ENCODE measurements at regions not wholly inside any gene's neighbourhood (a gene's known extent, or its start where the extent isn't known, plus 50 kb on each side); places are given as distances from the start of the nearest gene placed in this dataset.

DNA sequence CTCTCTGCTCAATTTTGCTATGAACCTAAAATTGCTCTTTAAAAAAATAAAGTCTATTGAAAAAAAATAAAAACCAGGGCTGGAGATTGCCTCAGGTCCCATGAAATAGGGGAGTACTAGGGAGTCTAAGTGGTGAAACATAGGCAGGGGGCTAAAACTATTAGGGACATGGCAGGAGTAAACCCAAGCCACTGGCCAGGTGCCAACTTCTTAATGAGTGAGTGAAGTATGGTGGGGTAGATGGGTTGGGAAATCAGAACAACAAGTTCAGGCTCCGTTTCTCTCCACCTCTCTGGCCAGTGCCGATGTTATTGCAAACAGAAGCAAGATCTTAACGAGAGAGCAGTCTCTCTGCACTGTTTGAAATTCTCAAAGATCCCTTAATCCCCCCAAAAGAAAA lies 322.4 kb upstream of the CDH5 start:
- Histone ChIP-seq H3K23ac (ENCODE audit: low read depth, low read length) (no peak overlapping the region), H4K8ac (ENCODE audit: low read depth in 2 of 2, low read length in 2 of 2) (no peak overlapping the region), H2BK15ac (ENCODE audit: low read depth, low read length) (no peak overlapping the region), H3K14ac (replicated peaks; ENCODE audit: low read depth, low read length) (no peak overlapping the region), H2AFZ (replicated peaks; ENCODE audit: low read length, poor library complexity) (no peak overlapping the region), H3K56ac (ENCODE audit: extremely low read depth, insufficient read depth, low read length) (no peak overlapping the region), H2AK9ac (replicated peaks; ENCODE audit: low read depth, low read length, poor library complexity) (no peak overlapping the region), H4K5ac (ENCODE audit: low read depth, low read length) (no peak overlapping the region), H2BK120ac (ENCODE audit: low read depth, low read length) (no peak overlapping the region), H3K36me3 (ENCODE audit: control insufficient read depth, insufficient read depth, low read length) (no peaks in the 10 kb centered on the region), H3K9me1 (ENCODE audit: insufficient read depth, low read length) (no peaks in the 10 kb centered on the region), H2AK5ac (ENCODE audit: low read depth, low read length) (no peak overlapping the region), H3K27ac (ENCODE audit: insufficient read depth, low read length) (no peak overlapping the region), H3K18ac (ENCODE audit: low read depth, low read length) (no peak overlapping the region), H3K27me3 (ENCODE audit: control insufficient read depth, insufficient read depth, low read length) (peaks cover 2% of the 10 kb centered on the region; the same call in 1 of the 2 replicates), H3K9me3 (ENCODE audit: control insufficient read depth, insufficient read depth, low read length) (no peaks in the 10 kb centered on the region), H3K4me2 (ENCODE audit: low read depth, low read length) (no peak overlapping the region), H3K4me1 (ENCODE audit: control insufficient read depth, insufficient read depth, low read length) (0 out of 2 replicates have a peak, but pooled peaks cover 2% of the 10 kb centered on the region), H3K4ac (ENCODE audit: low read depth, low read length) (no peak overlapping the region), H3K79me1 (ENCODE audit: low read depth in 1 of 2, low read length in 2 of 2) (no peaks in the 10 kb centered on the region), H4K20me1 (ENCODE audit: insufficient read depth, low read length) (no peaks in the 10 kb centered on the region), H2BK20ac (ENCODE audit: low read depth, low read length) (no peak overlapping the region), H2BK5ac (ENCODE audit: low read depth, low read length, poor library complexity, severe bottlenecking) (no peak overlapping the region), H3K4me3 (ENCODE audit: insufficient read depth, low read depth, low read length) (no peak overlapping the region), H4K91ac (ENCODE audit: insufficient read depth, low read depth, low read length) (no peak overlapping the region), H3K9ac (ENCODE audit: low read depth, low read length) (no peak overlapping the region)
- TF ChIP-seq MXI1 (IDR thresholded peaks at IDR 0.05; ENCODE audit: borderline replicate concordance, low read depth, low read length) (no peak), NFE2L2 (IDR thresholded peaks at IDR 0.05; ENCODE audit: low read depth, low read length) (no peak), FOS (IDR thresholded peaks at IDR 0.05; ENCODE audit: low read depth, low read length) (no peak), MAZ (IDR thresholded peaks at IDR 0.05; ENCODE audit: borderline replicate concordance, low read depth, low read length) (no peak), POLR2A (IDR thresholded peaks at IDR 0.05; ENCODE audit: low read depth, low read length) (no peak), CEBPB (IDR thresholded peaks at IDR 0.05; ENCODE audit: low read depth, low read length) (no peak), RFX5 (IDR thresholded peaks at IDR 0.05; ENCODE audit: low read depth, low read length) (no peak), MAFK (IDR thresholded peaks at IDR 0.05; ENCODE audit: low read depth, low read length) (no peak), BHLHE40 (IDR thresholded peaks at IDR 0.05; ENCODE audit: low read depth, low read length) (no peak), RAD21 (IDR thresholded peaks at IDR 0.05; ENCODE audit: low read length) (no peak), RCOR1 (IDR thresholded peaks at IDR 0.05; ENCODE audit: insufficient replicate concordance, low read length) (no peak), CHD1 (IDR thresholded peaks at IDR 0.05; ENCODE audit: low read depth, low read length) (no peak)
- TF ChIP-seq, protein P1, sequence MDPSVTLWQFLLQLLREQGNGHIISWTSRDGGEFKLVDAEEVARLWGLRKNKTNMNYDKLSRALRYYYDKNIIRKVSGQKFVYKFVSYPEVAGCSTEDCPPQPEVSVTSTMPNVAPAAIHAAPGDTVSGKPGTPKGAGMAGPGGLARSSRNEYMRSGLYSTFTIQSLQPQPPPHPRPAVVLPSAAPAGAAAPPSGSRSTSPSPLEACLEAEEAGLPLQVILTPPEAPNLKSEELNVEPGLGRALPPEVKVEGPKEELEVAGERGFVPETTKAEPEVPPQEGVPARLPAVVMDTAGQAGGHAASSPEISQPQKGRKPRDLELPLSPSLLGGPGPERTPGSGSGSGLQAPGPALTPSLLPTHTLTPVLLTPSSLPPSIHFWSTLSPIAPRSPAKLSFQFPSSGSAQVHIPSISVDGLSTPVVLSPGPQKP (IDR thresholded peaks at IDR 0.05; ENCODE audit: borderline replicate concordance, low read depth, low read length) = no peak
- TF ChIP-seq, protein P2, sequence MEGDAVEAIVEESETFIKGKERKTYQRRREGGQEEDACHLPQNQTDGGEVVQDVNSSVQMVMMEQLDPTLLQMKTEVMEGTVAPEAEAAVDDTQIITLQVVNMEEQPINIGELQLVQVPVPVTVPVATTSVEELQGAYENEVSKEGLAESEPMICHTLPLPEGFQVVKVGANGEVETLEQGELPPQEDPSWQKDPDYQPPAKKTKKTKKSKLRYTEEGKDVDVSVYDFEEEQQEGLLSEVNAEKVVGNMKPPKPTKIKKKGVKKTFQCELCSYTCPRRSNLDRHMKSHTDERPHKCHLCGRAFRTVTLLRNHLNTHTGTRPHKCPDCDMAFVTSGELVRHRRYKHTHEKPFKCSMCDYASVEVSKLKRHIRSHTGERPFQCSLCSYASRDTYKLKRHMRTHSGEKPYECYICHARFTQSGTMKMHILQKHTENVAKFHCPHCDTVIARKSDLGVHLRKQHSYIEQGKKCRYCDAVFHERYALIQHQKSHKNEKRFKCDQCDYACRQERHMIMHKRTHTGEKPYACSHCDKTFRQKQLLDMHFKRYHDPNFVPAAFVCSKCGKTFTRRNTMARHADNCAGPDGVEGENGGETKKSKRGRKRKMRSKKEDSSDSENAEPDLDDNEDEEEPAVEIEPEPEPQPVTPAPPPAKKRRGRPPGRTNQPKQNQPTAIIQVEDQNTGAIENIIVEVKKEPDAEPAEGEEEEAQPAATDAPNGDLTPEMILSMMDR (conservative IDR thresholded peaks at IDR 0.05; ENCODE audit: low read depth, low read length) = no peak
- TF ChIP-seq, protein P3, sequence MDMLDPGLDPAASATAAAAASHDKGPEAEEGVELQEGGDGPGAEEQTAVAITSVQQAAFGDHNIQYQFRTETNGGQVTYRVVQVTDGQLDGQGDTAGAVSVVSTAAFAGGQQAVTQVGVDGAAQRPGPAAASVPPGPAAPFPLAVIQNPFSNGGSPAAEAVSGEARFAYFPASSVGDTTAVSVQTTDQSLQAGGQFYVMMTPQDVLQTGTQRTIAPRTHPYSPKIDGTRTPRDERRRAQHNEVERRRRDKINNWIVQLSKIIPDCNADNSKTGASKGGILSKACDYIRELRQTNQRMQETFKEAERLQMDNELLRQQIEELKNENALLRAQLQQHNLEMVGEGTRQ (IDR thresholded peaks at IDR 0.05; ENCODE audit: low read depth, low read length) = no peak
- DNase-seq (no peak), ATAC-seq (ENCODE audit: low read depth) (no peak)
- in situ Hi-C loops (cut with MboI; ENCODE audit: low sequenced_read_pairs) (no loop called here), intact Hi-C loops (cut with micrococcal nuclease) (no loop called here), dilution Hi-C loops (cut with HindIII; ENCODE audit: low sequenced_read_pairs, unreplicated experiment) (no loop called here)
- ChIA-PET POLR2A (ENCODE audit: unreplicated experiment) (no interaction called here), CTCF (no interaction called here)
- BruUV-seq (replicated peaks) = no TSS peak
- no CpG with 5 or more reads among the region's 3 CpGs for WGBS, 2 experiments (ENCODE audit: extremely low coverage in 2 of 2, insufficient read length in 1 of 2)
